HG02610 (cell line): ENCODE measurements at regions not wholly inside any gene's neighbourhood (a gene's known extent, or its start where the extent isn't known, plus 50 kb on each side); places are given as distances from the start of the nearest gene placed in this dataset.

Source experiments
- ATAC-seq: cut with Tn5 transposase; IDR thresholded peaks from one replicate; pipeline ENCODE4 v1.9.1; 2021; ENCODE audit warnings: mild to moderate bottlenecking, moderate library complexity; ENCODE audit not compliant: unreplicated experiment

- no peak for ATAC-seq
These were observed 246.4 kb upstream of the ADAMTS5 start for GRCh38 chr21:27213303-27213702.

- no peak for ATAC-seq
These were observed 245.6 kb upstream of the ADAMTS5 start for GRCh38 chr21:27212441-27212840.

GRCh38 chr21:27209546-27209945, 242.7 kb upstream of the ADAMTS5 start:
- ATAC-seq, result no peak

GRCh38 chr21:27206368-27206982, 239.6 kb upstream of the ADAMTS5 start:
- ATAC-seq, result no peak

GRCh38 chr21:27202301-27202700, 235.4 kb upstream of the ADAMTS5 start:
- ATAC-seq, result no peak

GRCh38 chr21:27201197-27201596, 234.3 kb upstream of the ADAMTS5 start:
- ATAC-seq, result no peak

- no peak for ATAC-seq
These were observed 229.8 kb upstream of the ADAMTS5 start for GRCh38 chr21:27196651-27197050.

GRCh38 chr21:27192281-27192949, 225.5 kb upstream of the ADAMTS5 start:
- no peak for ATAC-seq

- ATAC-seq, result no peak
These were observed 223.7 kb upstream of the ADAMTS5 start for GRCh38 chr21:27190601-27191000.

- ATAC-seq, result no peak
These were observed 223.0 kb upstream of the ADAMTS5 start for GRCh38 chr21:27189870-27190269.

- no peak for ATAC-seq
These were observed 206.2 kb upstream of the ADAMTS5 start for GRCh38 chr21:27173053-27173452.

- no peak for ATAC-seq
These were observed 204.8 kb upstream of the ADAMTS5 start for GRCh38 chr21:27171707-27172106.

GRCh38 chr21:27168084-27168483, 201.2 kb upstream of the ADAMTS5 start:
- ATAC-seq, result no peak

GRCh38 chr21:27164208-27165177, 197.6 kb upstream of the ADAMTS5 start:
- ATAC-seq, result no peak

- ATAC-seq, result no peak
These were observed 192.1 kb upstream of the ADAMTS5 start for GRCh38 chr21:27158967-27159366.

- ATAC-seq, result no peak
These were observed 190.2 kb upstream of the ADAMTS5 start for GRCh38 chr21:27157097-27157496.

GRCh38 chr21:27156666-27157065, 189.8 kb upstream of the ADAMTS5 start:
- no peak for ATAC-seq

- no peak for ATAC-seq
These were observed 188.2 kb upstream of the ADAMTS5 start for GRCh38 chr21:27155130-27155500.

- no peak for ATAC-seq
These were observed 187.7 kb upstream of the ADAMTS5 start for GRCh38 chr21:27154451-27155129.

- ATAC-seq, result no peak
These were observed 186.1 kb upstream of the ADAMTS5 start for GRCh38 chr21:27152996-27153395.

GRCh38 chr21:27149034-27149433, 182.1 kb upstream of the ADAMTS5 start:
- no peak for ATAC-seq
